ENCODE measurements at regions not wholly inside any gene's neighbourhood (a gene's known extent, or its start where the extent isn't known, plus 50 kb on each side); places are given as distances from the start of the nearest gene placed in this dataset.

DNA sequence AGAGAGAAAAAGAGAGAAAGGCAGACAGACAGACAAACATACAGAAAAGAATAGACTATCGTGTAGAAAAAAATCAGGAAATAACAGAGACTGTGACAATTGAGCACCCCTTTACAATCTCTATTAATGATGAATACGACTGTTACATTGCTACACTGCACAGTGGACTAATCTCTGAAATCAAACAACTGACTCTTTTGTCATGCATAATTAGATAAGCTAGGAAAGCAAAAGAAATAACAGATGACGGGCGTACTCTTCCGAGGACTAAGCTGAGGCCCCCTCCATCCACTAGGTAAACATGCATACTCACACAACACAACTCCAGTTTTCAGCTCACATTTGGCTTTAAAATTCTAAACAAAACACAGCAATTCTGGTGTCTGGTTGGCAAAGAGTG, 267.0 kb downstream of the NOL4 start:
- TF ChIP-seq, protein P1, sequence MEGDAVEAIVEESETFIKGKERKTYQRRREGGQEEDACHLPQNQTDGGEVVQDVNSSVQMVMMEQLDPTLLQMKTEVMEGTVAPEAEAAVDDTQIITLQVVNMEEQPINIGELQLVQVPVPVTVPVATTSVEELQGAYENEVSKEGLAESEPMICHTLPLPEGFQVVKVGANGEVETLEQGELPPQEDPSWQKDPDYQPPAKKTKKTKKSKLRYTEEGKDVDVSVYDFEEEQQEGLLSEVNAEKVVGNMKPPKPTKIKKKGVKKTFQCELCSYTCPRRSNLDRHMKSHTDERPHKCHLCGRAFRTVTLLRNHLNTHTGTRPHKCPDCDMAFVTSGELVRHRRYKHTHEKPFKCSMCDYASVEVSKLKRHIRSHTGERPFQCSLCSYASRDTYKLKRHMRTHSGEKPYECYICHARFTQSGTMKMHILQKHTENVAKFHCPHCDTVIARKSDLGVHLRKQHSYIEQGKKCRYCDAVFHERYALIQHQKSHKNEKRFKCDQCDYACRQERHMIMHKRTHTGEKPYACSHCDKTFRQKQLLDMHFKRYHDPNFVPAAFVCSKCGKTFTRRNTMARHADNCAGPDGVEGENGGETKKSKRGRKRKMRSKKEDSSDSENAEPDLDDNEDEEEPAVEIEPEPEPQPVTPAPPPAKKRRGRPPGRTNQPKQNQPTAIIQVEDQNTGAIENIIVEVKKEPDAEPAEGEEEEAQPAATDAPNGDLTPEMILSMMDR (IDR thresholded peaks at IDR 0.05): no peak

DNA sequence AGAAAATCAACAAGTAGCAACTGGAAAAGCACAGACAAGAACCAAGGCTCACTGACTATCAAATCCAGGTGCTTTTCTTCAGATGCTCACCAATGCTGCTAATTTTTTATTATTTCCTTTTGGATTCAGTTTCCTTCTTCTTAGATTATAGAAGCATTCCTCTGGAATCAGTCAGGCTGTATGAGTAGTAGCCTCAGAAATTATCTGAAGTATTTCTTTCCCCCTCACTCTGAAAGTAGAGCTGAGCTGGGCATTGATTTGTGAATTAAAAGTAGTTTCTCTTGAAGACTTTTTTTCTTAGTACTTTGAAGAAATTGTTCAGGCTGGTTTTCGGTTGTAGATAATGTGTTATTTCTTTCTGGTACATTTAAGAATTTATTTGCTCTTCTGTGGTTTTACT, 273.7 kb downstream of the NOL4 start:
- TF ChIP-seq, protein P1 (IDR thresholded peaks at IDR 0.05): no peak

DNA sequence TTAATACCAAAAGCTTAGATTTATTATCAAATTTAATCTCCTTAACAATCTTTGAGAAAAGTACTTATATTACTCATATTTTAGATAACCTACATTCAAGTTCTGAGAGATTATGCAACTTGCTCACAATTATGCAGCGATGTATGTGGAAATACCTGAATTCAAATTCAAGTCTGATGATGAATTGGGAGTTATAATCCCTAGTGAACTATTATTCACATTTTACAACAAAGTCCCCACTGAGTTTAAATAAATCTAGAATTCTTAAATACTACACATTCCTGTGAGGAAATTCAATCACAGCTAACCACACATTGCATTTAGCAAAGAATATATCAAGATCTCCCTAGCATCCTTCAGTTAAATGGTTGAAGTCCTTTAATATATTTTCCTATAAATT, 278.4 kb downstream of the NOL4 start:
- TF ChIP-seq, protein P1 (IDR thresholded peaks at IDR 0.05): no peak

DNA sequence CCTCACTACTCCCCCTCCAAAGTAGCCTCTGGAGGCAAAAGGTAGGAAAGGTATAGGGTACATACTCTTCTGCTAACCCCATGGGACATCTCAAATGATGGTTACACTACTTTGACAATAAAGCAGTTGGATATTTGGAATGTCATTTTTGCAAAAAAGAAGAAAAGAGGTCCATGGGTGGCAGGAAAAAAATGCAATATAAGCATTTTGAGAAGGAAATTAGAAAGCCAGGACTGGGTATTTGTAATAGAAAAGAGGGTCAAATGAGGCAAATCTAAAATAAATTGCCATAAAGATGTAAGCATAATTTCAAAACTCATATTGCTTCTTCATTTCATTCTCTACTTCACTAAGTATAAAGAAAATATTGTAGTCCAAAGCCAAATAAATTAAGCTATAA, 280.2 kb downstream of the NOL4 start:
- TF ChIP-seq, protein P1 (IDR thresholded peaks at IDR 0.05): no peak

DNA sequence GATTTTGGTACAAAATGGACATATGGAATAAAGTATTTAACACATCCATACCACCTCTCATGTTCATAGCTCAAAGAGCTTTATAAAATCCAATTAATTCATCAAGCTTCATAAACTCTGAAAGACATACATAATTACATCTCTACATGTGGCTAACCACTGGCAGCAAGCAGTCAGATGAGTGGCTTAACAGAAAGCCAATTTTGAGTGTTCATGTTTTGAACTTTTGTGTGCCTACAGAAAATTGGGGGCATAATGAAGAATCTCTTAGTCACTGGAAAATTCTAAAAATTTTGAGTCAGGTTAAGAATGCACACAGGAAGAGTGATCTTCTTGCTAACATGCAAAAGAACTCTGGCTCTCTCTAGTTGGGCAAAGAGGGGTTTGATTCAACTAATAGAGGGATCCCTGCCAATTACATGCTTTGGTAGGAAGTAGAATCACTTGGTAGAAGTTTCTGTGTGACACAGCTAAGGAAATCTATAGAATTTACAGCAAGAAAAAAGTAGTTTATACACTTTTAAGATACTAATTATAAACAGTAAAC, 287.4 kb downstream of the NOL4 start:
- TF ChIP-seq, protein P1 (IDR thresholded peaks at IDR 0.05): no peak

DNA sequence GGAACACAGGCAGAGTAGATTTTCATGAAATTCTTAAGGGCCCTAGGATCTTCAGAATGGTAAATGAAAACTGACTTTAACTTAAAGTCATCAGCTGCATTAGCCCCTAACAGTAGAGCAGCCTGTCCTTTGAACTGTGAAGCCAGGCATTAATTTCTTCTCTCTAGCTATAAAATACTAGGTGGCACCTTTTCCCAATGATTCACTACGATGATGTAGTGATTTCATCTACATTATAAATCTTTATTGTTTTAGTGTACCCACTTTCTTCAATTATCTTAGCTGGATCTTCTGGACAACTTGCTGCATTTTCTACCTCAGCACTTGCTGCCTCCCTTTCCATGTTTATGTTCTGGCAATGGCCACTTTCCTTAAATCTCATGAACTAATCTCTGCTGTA, 290.5 kb downstream of the NOL4 start:
- TF ChIP-seq, protein P1 (IDR thresholded peaks at IDR 0.05): no peak

DNA sequence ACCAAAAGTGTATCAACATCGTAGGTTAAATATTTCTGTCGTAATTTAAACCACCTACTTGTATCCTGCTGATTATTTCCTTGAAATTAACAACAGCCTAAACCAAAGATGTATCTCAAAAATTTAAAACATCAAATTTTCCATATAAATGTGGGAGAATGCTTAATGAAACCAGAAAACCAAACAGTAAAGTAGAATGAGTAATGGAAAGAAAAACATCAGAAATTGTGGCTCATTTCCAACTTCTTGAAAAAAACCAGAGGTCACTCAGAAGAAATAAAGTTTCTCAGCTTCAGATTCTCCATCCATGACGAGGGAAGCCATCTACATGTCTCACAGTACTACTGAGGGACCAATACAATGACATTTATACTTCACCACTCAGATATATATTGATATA, 296.5 kb downstream of the NOL4 start:
- TF ChIP-seq, protein P1 (IDR thresholded peaks at IDR 0.05): no peak

DNA sequence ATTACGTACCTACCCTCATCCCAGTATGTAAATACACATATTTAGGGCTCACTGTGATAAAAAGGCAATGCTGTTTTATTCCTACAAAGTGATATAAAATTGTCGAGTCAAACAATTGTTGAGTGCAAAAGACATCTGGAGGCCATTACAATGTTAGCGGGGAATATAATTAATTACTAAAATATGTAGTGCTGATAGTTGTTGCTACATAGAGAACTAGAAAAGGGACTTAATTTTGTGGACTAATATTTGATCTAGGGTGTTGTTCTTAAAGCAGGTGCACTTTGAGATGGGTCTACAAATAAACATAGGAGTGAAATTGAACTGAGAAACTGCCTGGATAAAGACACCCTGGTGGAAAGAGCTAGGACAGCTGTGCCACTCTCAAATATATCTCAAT, 300.1 kb downstream of the NOL4 start:
- TF ChIP-seq, protein P1 (IDR thresholded peaks at IDR 0.05): no peak
